Fibroblast of lung (primary cell): ENCODE measurements at regions not wholly inside any gene's neighbourhood (a gene's known extent, or its start where the extent isn't known, plus 50 kb on each side); places are given as distances from the start of the nearest gene placed in this dataset.
"Not testable (repeated sequence)": the region's sequence is repeated elsewhere in the genome, so short reads cannot be mapped to it uniquely, and the experiment has no call there.

Experiments used
- DNase-seq, 2 donors: peaks; one replicate each; pipeline versions ENCODE4 v3.0.0 to v3.0.0-alpha.2; 2010; ENCODE audit warnings: low read depth in 2 of 2
- H2AFZ ChIP-seq: 2 replicates; pipeline ENCODE4 v1.5.1; 2012; ENCODE audit warnings: low read length, control low read depth, inconsistent platforms
- H3K27ac ChIP-seq: 2 replicates; pipeline ENCODE4 v1.5.1; 2011; ENCODE audit warnings: low read length, control low read depth; ENCODE audit not compliant: insufficient read depth
- H3K27me3 ChIP-seq: 2 replicates; pipeline ENCODE4 v1.5.1; 2011; ENCODE audit warnings: mild to moderate bottlenecking, low read length; ENCODE audit not compliant: control insufficient read depth, insufficient read depth
- H3K36me3 ChIP-seq: 2 replicates; pipeline ENCODE4 v1.5.1; 2011; ENCODE audit warnings: low read length; ENCODE audit not compliant: control insufficient read depth, insufficient read depth
- H3K4me1 ChIP-seq: 2 replicates; pipeline ENCODE4 v1.5.1; 2011; ENCODE audit warnings: low read length; ENCODE audit not compliant: control insufficient read depth, insufficient read depth; ENCODE audit errors: extremely low read depth
- H3K4me2 ChIP-seq: 2 replicates; pipeline ENCODE4 v1.5.1; 2011; ENCODE audit warnings: low read length, control low read depth; ENCODE audit not compliant: insufficient read depth; ENCODE audit errors: extremely low read depth
- H3K4me3 ChIP-seq, 4 experiments: fragments of 200-600 bp in 1 of 4; sonication (generic) in 1 of 4; replicated peaks in 1 of 4; 2 replicates each; pipeline ENCODE4 v1.5.1; 2011 to 2016; ENCODE audit warnings: low read length in 4 of 4, low read depth in 3 of 4, mild to moderate bottlenecking in 3 of 4, control low read depth in 2 of 4, inconsistent platforms in 1 of 4, mixed read lengths in 1 of 4; ENCODE audit not compliant: insufficient read depth in 1 of 4; ENCODE audit errors: control extremely low read depth in 1 of 4
- H3K79me2 ChIP-seq: 2 replicates; pipeline ENCODE4 v1.5.1; 2012; ENCODE audit warnings: mild to moderate bottlenecking, low read length, inconsistent platforms; ENCODE audit not compliant: control insufficient read depth, insufficient read depth
- H3K9ac ChIP-seq: 2 replicates; pipeline ENCODE4 v1.5.1; 2011; ENCODE audit warnings: mild to moderate bottlenecking, low read length, control low read depth; ENCODE audit not compliant: insufficient read depth
- H3K9me3 ChIP-seq: 2 replicates; pipeline ENCODE4 v1.5.1; 2012; ENCODE audit warnings: low read depth, low read length; ENCODE audit not compliant: control insufficient read depth, insufficient read depth
- H4K20me1 ChIP-seq: 2 replicates; pipeline ENCODE4 v1.5.1; 2011; ENCODE audit warnings: low read length; ENCODE audit not compliant: control insufficient read depth, insufficient read depth; ENCODE audit errors: extremely low read depth
- EZH2 ChIP-seq: IDR thresholded peaks from 2 replicates; pipeline ENCODE4 v1.5.1; 2012; ENCODE audit warnings: low read length, control low read depth, mild to moderate bottlenecking; ENCODE audit errors: missing control alignments
- TF ChIP-seq, protein P1 (sequence below), 2 donors: IDR thresholded peaks in 1 of 2; conservative IDR thresholded peaks in 1 of 2; 1 replicate in 1 of 2; 2 replicates in 1 of 2; pipeline ENCODE4 v1.5.1; 2011 to 2012; ENCODE audit warnings: low read length in 2 of 2, control low read depth in 1 of 2, inconsistent platforms in 1 of 2, low read depth in 1 of 2, mild to moderate bottlenecking in 1 of 2

DNA sequence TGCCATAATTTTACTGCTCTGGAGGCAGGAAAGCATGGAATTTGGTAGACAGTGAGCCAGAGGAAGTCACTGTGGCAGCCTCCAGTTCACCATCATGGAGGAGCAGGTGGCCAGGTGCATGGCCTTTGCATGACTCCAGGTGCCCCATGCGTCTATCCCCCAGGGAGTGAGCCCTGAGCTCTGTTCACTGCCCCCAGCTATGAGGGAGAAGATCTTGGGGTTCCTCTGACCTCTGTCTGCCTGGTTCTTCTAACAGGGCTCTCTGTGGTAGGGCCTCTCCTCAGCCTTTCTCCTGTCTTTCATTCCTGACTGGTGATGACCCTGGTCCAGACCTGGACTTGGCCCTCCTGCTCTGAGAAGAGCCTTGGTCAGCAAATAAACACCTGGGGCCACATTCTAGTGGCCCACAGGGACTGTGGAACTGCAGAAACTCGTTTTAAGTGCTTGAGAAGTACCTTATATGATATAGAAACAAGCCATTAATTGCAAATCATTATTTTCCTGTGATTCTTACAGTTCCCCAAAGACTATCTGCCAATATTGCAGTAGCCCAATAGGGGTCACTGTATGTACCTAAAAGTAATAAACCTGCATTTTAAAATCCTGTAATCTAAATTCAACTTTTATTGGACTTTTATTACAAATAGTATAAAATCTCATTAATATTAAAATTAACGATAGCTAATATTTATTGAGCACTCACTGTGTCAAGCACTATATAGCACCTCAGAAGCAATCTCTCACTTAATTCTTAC, 120.0 kb upstream of the SYT13 start:
- no peak overlapping the region for H3K27ac ChIP-seq
- peaks cover 4% of the 10 kb centered on the region for H3K27me3 ChIP-seq
- H3K36me3 ChIP-seq = no peaks in the 10 kb centered on the region
- no peak for TF ChIP-seq EZH2
- TF ChIP-seq, protein P1, sequence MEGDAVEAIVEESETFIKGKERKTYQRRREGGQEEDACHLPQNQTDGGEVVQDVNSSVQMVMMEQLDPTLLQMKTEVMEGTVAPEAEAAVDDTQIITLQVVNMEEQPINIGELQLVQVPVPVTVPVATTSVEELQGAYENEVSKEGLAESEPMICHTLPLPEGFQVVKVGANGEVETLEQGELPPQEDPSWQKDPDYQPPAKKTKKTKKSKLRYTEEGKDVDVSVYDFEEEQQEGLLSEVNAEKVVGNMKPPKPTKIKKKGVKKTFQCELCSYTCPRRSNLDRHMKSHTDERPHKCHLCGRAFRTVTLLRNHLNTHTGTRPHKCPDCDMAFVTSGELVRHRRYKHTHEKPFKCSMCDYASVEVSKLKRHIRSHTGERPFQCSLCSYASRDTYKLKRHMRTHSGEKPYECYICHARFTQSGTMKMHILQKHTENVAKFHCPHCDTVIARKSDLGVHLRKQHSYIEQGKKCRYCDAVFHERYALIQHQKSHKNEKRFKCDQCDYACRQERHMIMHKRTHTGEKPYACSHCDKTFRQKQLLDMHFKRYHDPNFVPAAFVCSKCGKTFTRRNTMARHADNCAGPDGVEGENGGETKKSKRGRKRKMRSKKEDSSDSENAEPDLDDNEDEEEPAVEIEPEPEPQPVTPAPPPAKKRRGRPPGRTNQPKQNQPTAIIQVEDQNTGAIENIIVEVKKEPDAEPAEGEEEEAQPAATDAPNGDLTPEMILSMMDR (conservative IDR thresholded peaks at IDR 0.05 in 1 of 2, IDR thresholded peaks at IDR 0.05 in 1 of 2; ENCODE audit: low read depth in 1 of 2, low read length in 2 of 2) = peak; percentile 11 to 50
- H3K9me3 ChIP-seq = no peaks in the 10 kb centered on the region
- no peak overlapping the region for H3K4me2 ChIP-seq
- H3K9ac ChIP-seq = no peak overlapping the region
- H3K79me2 ChIP-seq = no peaks in the 10 kb centered on the region
- no peak overlapping the region for H2AFZ ChIP-seq
- no peak overlapping the region for H3K4me3 ChIP-seq
- no peaks in the 10 kb centered on the region for H4K20me1 ChIP-seq
- no peaks in the 10 kb centered on the region for H3K4me1 ChIP-seq
- peak in 1 of 2 donors; percentile 42 for DNase-seq

DNA sequence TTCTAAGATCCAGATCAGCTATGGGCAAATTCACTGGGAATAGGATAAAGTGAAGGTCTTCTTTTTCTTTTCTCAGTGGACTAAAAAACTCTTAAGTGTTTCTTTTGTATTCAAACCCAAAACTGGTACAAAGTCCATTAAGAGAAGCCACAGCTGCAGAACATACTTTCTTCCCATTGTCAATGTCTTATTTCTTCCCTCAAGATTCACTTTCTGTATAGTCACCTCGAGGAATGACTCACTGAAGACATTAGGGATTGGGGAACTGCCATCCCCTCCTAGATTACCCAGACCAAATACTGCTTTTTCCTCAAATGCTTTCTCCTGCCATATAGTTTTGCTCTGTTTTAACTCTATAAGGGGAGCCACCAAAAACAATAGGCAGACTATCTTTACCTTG, 117.4 kb upstream of the SYT13 start:
- not testable (repeated sequence) for H3K9me3 ChIP-seq, H3K4me1 ChIP-seq, H3K9ac ChIP-seq, H4K20me1 ChIP-seq, H3K27me3 ChIP-seq, H3K4me3 ChIP-seq, H2AFZ ChIP-seq, H3K36me3 ChIP-seq, H3K27ac ChIP-seq, H3K4me2 ChIP-seq, H3K79me2 ChIP-seq
- peak; percentile 7 to 16 for DNase-seq

DNA sequence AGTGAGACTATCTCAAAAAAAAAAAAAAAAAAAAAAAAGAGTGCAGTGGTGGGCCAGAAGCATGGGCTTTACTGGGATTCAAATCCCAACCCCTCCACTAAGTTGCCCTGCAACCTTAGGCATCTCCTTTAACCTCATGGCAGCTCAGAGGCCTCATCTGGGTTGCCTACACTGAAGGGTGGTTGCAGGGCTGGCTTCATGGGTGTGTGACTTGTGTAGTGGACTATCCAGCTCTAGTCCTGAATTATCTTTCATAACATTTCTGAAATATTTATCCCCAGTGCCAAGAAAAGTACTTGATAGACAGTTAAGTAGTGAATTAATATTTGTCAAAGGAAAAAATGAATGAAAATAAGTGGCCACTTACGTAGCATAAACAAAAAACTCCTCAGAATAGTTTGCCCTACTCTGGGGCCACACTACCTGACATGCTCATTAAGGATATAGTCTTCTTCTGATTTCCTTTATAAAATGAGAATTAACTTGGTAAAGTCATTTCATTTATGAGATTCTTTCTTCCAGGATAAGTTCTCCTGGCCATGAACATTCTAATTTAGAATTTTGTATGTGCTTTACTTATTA, 116.0 kb upstream of the SYT13 start:
- peaks cover 4% of the 10 kb centered on the region for H3K4me1 ChIP-seq
- H2AFZ ChIP-seq = no peak overlapping the region
- no peak overlapping the region for H3K27ac ChIP-seq
- no peak overlapping the region for H3K4me3 ChIP-seq
- no peak overlapping the region for H3K4me2 ChIP-seq
- H3K9ac ChIP-seq = no peak overlapping the region
- no peaks in the 10 kb centered on the region for H3K36me3 ChIP-seq
- H3K79me2 ChIP-seq = no peaks in the 10 kb centered on the region
- no peaks in the 10 kb centered on the region for H3K9me3 ChIP-seq
- no peak for DNase-seq
- TF ChIP-seq, protein P1 (conservative IDR thresholded peaks at IDR 0.05 in 1 of 2, IDR thresholded peaks at IDR 0.05 in 1 of 2; ENCODE audit: low read depth in 1 of 2, low read length in 2 of 2) = no peak
- H3K27me3 ChIP-seq = no peaks in the 10 kb centered on the region
- H4K20me1 ChIP-seq = no peaks in the 10 kb centered on the region
